ENCODE measurements at regions not wholly inside any gene's neighbourhood (a gene's known extent, or its start where the extent isn't known, plus 50 kb on each side); places are given as distances from the start of the nearest gene placed in this dataset.

GRCh38 chr2:145315053-145315452, 795.1 kb upstream of the ZEB2 start:
- no peak overlapping the region for H3K4me3 ChIP-seq (ENCODE audit: low read depth, low read length)
- DNase-seq (ENCODE audit: low read depth) = no peak
- TF ChIP-seq CTCF (IDR thresholded peaks at IDR 0.05; ENCODE audit: control insufficient read depth, extremely low read depth, insufficient read depth) = no peak

- no peak overlapping the region for H3K4me3 ChIP-seq (ENCODE audit: low read depth, low read length)
- DNase-seq (ENCODE audit: low read depth) = no peak
- TF ChIP-seq CTCF (IDR thresholded peaks at IDR 0.05; ENCODE audit: control insufficient read depth, extremely low read depth, insufficient read depth) = no peak
Observed at GRCh38 chr2:145314119-145314633, 794.3 kb upstream of the ZEB2 start.

- no peak overlapping the region for H3K4me3 ChIP-seq (ENCODE audit: low read depth, low read length)
- TF ChIP-seq CTCF (IDR thresholded peaks at IDR 0.05; ENCODE audit: control insufficient read depth, extremely low read depth, insufficient read depth) = no peak
- DNase-seq (ENCODE audit: low read depth) = no peak
Observed at GRCh38 chr2:145305889-145306288, 786.0 kb upstream of the ZEB2 start.

GRCh38 chr2:145304501-145304900, 784.6 kb upstream of the ZEB2 start:
- no peak for DNase-seq (ENCODE audit: low read depth)
- TF ChIP-seq CTCF (IDR thresholded peaks at IDR 0.05; ENCODE audit: control insufficient read depth, extremely low read depth, insufficient read depth) = no peak
- H3K4me3 ChIP-seq (ENCODE audit: low read depth, low read length) = no peak overlapping the region

- H3K4me3 ChIP-seq (ENCODE audit: low read depth, low read length) = no peak overlapping the region
- no peak for DNase-seq (ENCODE audit: low read depth)
- TF ChIP-seq CTCF (IDR thresholded peaks at IDR 0.05; ENCODE audit: control insufficient read depth, extremely low read depth, insufficient read depth) = no peak
Observed at GRCh38 chr2:145303536-145303935, 783.6 kb upstream of the ZEB2 start.

- no peak for TF ChIP-seq CTCF (IDR thresholded peaks at IDR 0.05; ENCODE audit: control insufficient read depth, extremely low read depth, insufficient read depth)
- no peak overlapping the region for H3K4me3 ChIP-seq (ENCODE audit: low read depth, low read length)
- no peak for DNase-seq (ENCODE audit: low read depth)
Observed at GRCh38 chr2:145302886-145303285, 783.0 kb upstream of the ZEB2 start.

GRCh38 chr2:145302451-145302850, 782.5 kb upstream of the ZEB2 start:
- no peak for DNase-seq (ENCODE audit: low read depth)
- no peak overlapping the region for H3K4me3 ChIP-seq (ENCODE audit: low read depth, low read length)
- no peak for TF ChIP-seq CTCF (IDR thresholded peaks at IDR 0.05; ENCODE audit: control insufficient read depth, extremely low read depth, insufficient read depth)
